H9 (cell line): ENCODE measurements at regions not wholly inside any gene's neighbourhood (a gene's known extent, or its start where the extent isn't known, plus 50 kb on each side); places are given as distances from the start of the nearest gene placed in this dataset.

Source experiments
- DNase-seq: peaks from one replicate; pipeline ENCODE4 v3.0.0-alpha.2; 2017
- H2AFZ ChIP-seq: one replicate; pipeline ENCODE4 v1.6.1; 2013; ENCODE audit warnings: mild to moderate bottlenecking, low read length, control low read depth, moderate library complexity
- H2AK5ac ChIP-seq: 2 replicates; pipeline ENCODE4 v1.6.1; 2013; ENCODE audit warnings: low read length, control low read depth, mixed read lengths; ENCODE audit not compliant: insufficient read length
- H2BK120ac ChIP-seq: one replicate; pipeline ENCODE4 v1.6.1; 2013; ENCODE audit warnings: low read depth, mild to moderate bottlenecking, low read length, control low read depth, inconsistent platforms; ENCODE audit not compliant: poor library complexity, severe bottlenecking
- H2BK12ac ChIP-seq: 2 replicates; pipeline ENCODE4 v1.6.1; 2013; ENCODE audit warnings: low read length, control low read depth, mixed read lengths, low read depth; ENCODE audit not compliant: insufficient read length
- H2BK15ac ChIP-seq: 2 replicates; pipeline ENCODE4 v1.6.1; 2013; ENCODE audit warnings: low read depth, low read length, control low read depth
- H2BK20ac ChIP-seq: one replicate; pipeline ENCODE4 v1.6.1; 2013; ENCODE audit warnings: low read depth, mild to moderate bottlenecking, low read length, control low read depth, inconsistent platforms; ENCODE audit not compliant: poor library complexity, severe bottlenecking
- H2BK5ac ChIP-seq: 2 replicates; pipeline ENCODE4 v1.6.1; 2013; ENCODE audit warnings: low read length, control low read depth, mixed read lengths; ENCODE audit not compliant: insufficient read length
- H3K14ac ChIP-seq: 2 replicates; pipeline ENCODE4 v1.6.1; 2013; ENCODE audit warnings: low read length, control low read depth; ENCODE audit not compliant: insufficient read depth
- H3K18ac ChIP-seq: 2 replicates; pipeline ENCODE4 v1.6.1; 2013; ENCODE audit warnings: low read depth, mild to moderate bottlenecking, mixed read lengths, low read length, control low read depth; ENCODE audit not compliant: insufficient read length
- H3K23ac ChIP-seq: 2 replicates; pipeline ENCODE4 v1.6.1; 2013; ENCODE audit warnings: low read length, control low read depth, mixed read lengths, low read depth; ENCODE audit not compliant: insufficient read length
- H3K23me2 ChIP-seq: 2 replicates; pipeline ENCODE4 v1.6.1; 2013; ENCODE audit warnings: low read depth, mild to moderate bottlenecking, mixed read lengths, low read length, control low read depth; ENCODE audit not compliant: insufficient read length, poor library complexity, severe bottlenecking
- H3K27ac ChIP-seq: 2 replicates; pipeline ENCODE4 v1.5.1; 2013; ENCODE audit warnings: low read length, control low read depth, mixed read lengths, low read depth; ENCODE audit not compliant: insufficient read length
- H3K27me3 ChIP-seq: 2 replicates; pipeline ENCODE4 v1.6.1; 2013; ENCODE audit warnings: low read length, control low read depth, inconsistent platforms; ENCODE audit not compliant: insufficient read depth
- H3K4ac ChIP-seq: 2 replicates; pipeline ENCODE4 v1.6.1; 2013; ENCODE audit warnings: low read depth, mild to moderate bottlenecking, control low read depth, inconsistent platforms, low read length, moderate library complexity
- H3K4me1 ChIP-seq: 2 replicates; pipeline ENCODE4 v1.6.1; 2013; ENCODE audit warnings: low read length, control low read depth, inconsistent platforms; ENCODE audit not compliant: insufficient read depth
- H3K4me2 ChIP-seq: 2 replicates; pipeline ENCODE4 v1.6.1; 2013; ENCODE audit warnings: low read length, control low read depth, mixed read lengths; ENCODE audit not compliant: insufficient read length, insufficient read depth
- H3K56ac ChIP-seq: 2 replicates; pipeline ENCODE4 v1.6.1; 2013; ENCODE audit warnings: low read depth, mild to moderate bottlenecking, mixed read lengths, low read length, control low read depth; ENCODE audit not compliant: insufficient read length
- H3K79me1 ChIP-seq: 2 replicates; pipeline ENCODE4 v1.6.1; 2013; ENCODE audit warnings: low read depth, mild to moderate bottlenecking, moderate library complexity, low read length, control low read depth, inconsistent platforms; ENCODE audit not compliant: insufficient read depth, poor library complexity, severe bottlenecking
- H3K79me2 ChIP-seq: 2 replicates; pipeline ENCODE4 v1.6.1; 2013; ENCODE audit warnings: low read length, control low read depth, inconsistent platforms; ENCODE audit not compliant: insufficient read depth
- H3K9ac ChIP-seq: 2 replicates; pipeline ENCODE4 v1.6.1; 2013; ENCODE audit warnings: low read length, control low read depth, mixed read lengths; ENCODE audit not compliant: insufficient read length; ENCODE audit errors: extremely low read depth
- H3K9me3 ChIP-seq: one replicate; pipeline ENCODE4 v1.6.1; 2013; ENCODE audit warnings: low read depth, low read length, inconsistent platforms; ENCODE audit not compliant: control insufficient read depth
- H3T11ph ChIP-seq: one replicate; pipeline ENCODE4 v1.6.1; 2013; ENCODE audit warnings: mild to moderate bottlenecking, low read length, control low read depth, inconsistent platforms
- H4K20me1 ChIP-seq: one replicate; pipeline ENCODE4 v1.6.1; 2013; ENCODE audit not compliant: control insufficient read depth, insufficient read length, insufficient read depth
- H4K5ac ChIP-seq: 2 replicates; pipeline ENCODE4 v1.6.1; 2013; ENCODE audit warnings: low read depth, mild to moderate bottlenecking, mixed read lengths, low read length, control low read depth; ENCODE audit not compliant: insufficient read length
- H4K8ac ChIP-seq: replicated peaks from 2 replicates; pipeline ENCODE4 v1.6.1; 2013; ENCODE audit warnings: low read length, control low read depth, mixed read lengths, low read depth; ENCODE audit not compliant: insufficient read length
- H4K91ac ChIP-seq: 2 replicates; pipeline ENCODE4 v1.6.1; 2013; ENCODE audit warnings: low read depth, mild to moderate bottlenecking, moderate library complexity, mixed read lengths, low read length, control low read depth; ENCODE audit not compliant: insufficient read length
- H3K27ac Mint-ChIP-seq, 3 experiments: 2 replicates in 2 of 3; 3 replicates in 1 of 3; pipeline ENCODE4 v1.8.0; 2020 to 2021; ENCODE audit warnings: mixed read lengths in 3 of 3, mild to moderate bottlenecking in 1 of 3, moderate library complexity in 1 of 3
- H3K27me3 Mint-ChIP-seq: 2 replicates; pipeline ENCODE4 v1.8.0; 2021; ENCODE audit warnings: low read depth, mild to moderate bottlenecking, moderate library complexity, mixed read lengths
- H3K36me3 Mint-ChIP-seq, 3 experiments: 2 replicates in 2 of 3; 3 replicates in 1 of 3; pipeline ENCODE4 v1.8.0; 2020 to 2021; ENCODE audit warnings: low read depth in 3 of 3, mixed read lengths in 3 of 3; ENCODE audit not compliant: insufficient read depth in 1 of 3
- H3K4me1 Mint-ChIP-seq, 2 experiments: 2 replicates each; pipeline ENCODE4 v1.8.0; 2020; ENCODE audit warnings: mixed read lengths in 2 of 2
- H3K4me3 Mint-ChIP-seq, 2 experiments: 2 replicates in 1 of 2; 3 replicates in 1 of 2; pipeline ENCODE4 v1.8.0; 2020 to 2021; ENCODE audit warnings: mild to moderate bottlenecking in 2 of 2, mixed read lengths in 2 of 2, moderate library complexity in 1 of 2
- H3K9me3 Mint-ChIP-seq, 2 experiments: 2 replicates in 1 of 2; 3 replicates in 1 of 2; pipeline ENCODE4 v1.8.0; 2020; ENCODE audit warnings: mild to moderate bottlenecking in 2 of 2, mixed read lengths in 2 of 2, moderate library complexity in 1 of 2
- CTCF ChIP-seq: fragments of 200-600 bp; sonication (generic); conservative IDR thresholded peaks from 3 replicates; pipeline ENCODE4 v1.8.0; 2021; ENCODE audit warnings: antibody characterized with exemption, mild to moderate bottlenecking
- WGBS: extraction: QIAGEN DNeasy Blood & Tissue Kit; methylation state at CpG from one replicate; pipeline ENCODE4 v1.1.7; 2013; ENCODE audit warnings: missing lambda C conversion rate, low lambda C conversion rate, mixed read lengths; ENCODE audit not compliant: insufficient read length; ENCODE audit errors: extremely low coverage; 5-methylcytosine and 5-hydroxymethylcytosine counted together

DNA sequence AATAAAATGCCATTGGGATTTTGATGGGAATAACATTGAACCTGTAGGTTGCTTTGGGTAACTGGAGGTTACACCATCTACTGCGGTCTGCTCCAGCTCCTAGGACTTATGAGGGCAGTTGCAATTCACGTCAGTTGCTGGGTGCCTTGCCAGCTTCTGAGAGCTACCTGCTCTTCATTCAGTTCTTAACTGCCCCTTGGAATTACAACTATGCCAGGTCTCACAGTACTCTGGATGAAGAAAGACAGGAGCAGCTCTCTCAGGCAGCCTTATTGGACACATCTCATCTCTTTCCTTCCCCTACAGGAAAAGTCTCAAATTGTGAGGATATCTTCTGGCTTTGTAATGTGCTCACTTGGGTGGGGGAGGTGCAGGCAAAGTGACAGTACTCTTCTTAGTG lies 1643.3 kb downstream of the GRIK2 start:
- Histone ChIP-seq H3K14ac (no peak overlapping the region), H3K4me2 (no peak overlapping the region), H2AK5ac (no peak overlapping the region), H2BK12ac (no peak overlapping the region), H3K4me1 (no peaks in the 10 kb centered on the region), H3K56ac (no peak overlapping the region), H2BK15ac (no peak overlapping the region), H3K23me2 (no peaks in the 10 kb centered on the region), H3K27ac (no peak overlapping the region), H2BK20ac (no peak overlapping the region), H3T11ph (no peak overlapping the region), H3K79me1 (no peaks in the 10 kb centered on the region), H4K20me1 (no peaks in the 10 kb centered on the region), H4K8ac (no peak overlapping the region), H3K9me3 (no peaks in the 10 kb centered on the region), H2BK5ac (no peak overlapping the region), H4K5ac (no peak overlapping the region), H3K27me3 (no peaks in the 10 kb centered on the region), H3K23ac (no peak overlapping the region), H2BK120ac (no peak overlapping the region), H3K79me2 (no peaks in the 10 kb centered on the region), H3K9ac (no peak overlapping the region), H3K18ac (no peak overlapping the region), H4K91ac (no peak overlapping the region), H3K4ac (no peak overlapping the region), H2AFZ (no peak overlapping the region)
- H3K36me3 Mint-ChIP-seq: no peaks in the 10 kb centered on the region; a peak in 1 of 7 replicates
- no peak overlapping the region for H3K27ac Mint-ChIP-seq
- WGBS: no CpG with 5 or more reads among the region's 2 CpGs
- H3K4me1 Mint-ChIP-seq: peaks cover 0 to 3% of the 10 kb centered on the region in 2 experiments; a peak in 1 of 4 replicates
- DNase-seq: no peak
- TF ChIP-seq CTCF: no peak
- H3K27me3 Mint-ChIP-seq: no peaks in the 10 kb centered on the region
- no peak overlapping the region for H3K4me3 Mint-ChIP-seq
- no peaks in the 10 kb centered on the region for H3K9me3 Mint-ChIP-seq
